GM19239 (cell line): ENCODE measurements at regions not wholly inside any gene's neighbourhood (a gene's known extent, or its start where the extent isn't known, plus 50 kb on each side); places are given as distances from the start of the nearest gene placed in this dataset.

ENCODE experiments used
- DNase-seq: peaks from one replicate; pipeline ENCODE4 v3.0.0; 2011; ENCODE audit warnings: low spot score; ENCODE audit not compliant: insufficient read length
- FAIRE-seq: peaks from 2 replicates; lab custom pipeline; 2011; peaks lifted over from hg19 to GRCh38; lab: Jason Lieb, UNC

GRCh38 chr1:50300297-50300696, 122.9 kb downstream of the DMRTA2 start:
- DNase-seq (no peak), FAIRE-seq (no peak)

- FAIRE-seq: no peak
- DNase-seq: no peak
Measured at GRCh38 chr1:50295566-50295965, 127.7 kb downstream of the DMRTA2 start.

- no peak for DNase-seq
- no peak for FAIRE-seq
Measured at GRCh38 chr1:50292276-50292675, 131.0 kb downstream of the DMRTA2 start.

GRCh38 chr1:50289495-50289894, 133.7 kb downstream of the DMRTA2 start:
- FAIRE-seq (no peak), DNase-seq (no peak)

GRCh38 chr1:50285994-50286393, 137.2 kb downstream of the DMRTA2 start:
- no peak for FAIRE-seq

GRCh38 chr1:50279622-50280330, 143.5 kb downstream of the DMRTA2 start:
- DNase-seq: no peak
- no peak for FAIRE-seq

More at GRCh38 chr1:50285994-50286393, 137.2 kb downstream of the DMRTA2 start:
- no peak for DNase-seq

GRCh38 chr1:50278961-50279360, 144.3 kb downstream of the DMRTA2 start:
- DNase-seq (no peak), FAIRE-seq (no peak)

- no peak for DNase-seq
- no peak for FAIRE-seq
Measured at GRCh38 chr1:50278410-50278809, 144.8 kb downstream of the DMRTA2 start.

- DNase-seq: no peak
- FAIRE-seq: no peak
Measured at GRCh38 chr1:50275566-50275965, 147.7 kb downstream of the DMRTA2 start.

GRCh38 chr1:50272912-50273311, 150.3 kb downstream of the DMRTA2 start:
- no peak for FAIRE-seq
- DNase-seq: no peak

GRCh38 chr1:50271968-50272578, 151.2 kb downstream of the DMRTA2 start:
- peak; percentile 47 for DNase-seq
- peak; percentile 21 for FAIRE-seq

- no peak for DNase-seq
- no peak for FAIRE-seq
Measured at GRCh38 chr1:50271337-50271736, 151.9 kb downstream of the DMRTA2 start.

- FAIRE-seq: no peak
- no peak for DNase-seq
Measured at GRCh38 chr1:50270926-50271325, 152.3 kb downstream of the DMRTA2 start.

GRCh38 chr1:50268049-50268448, 155.2 kb downstream of the DMRTA2 start:
- DNase-seq: no peak

GRCh38 chr1:50266509-50266908, 156.7 kb downstream of the DMRTA2 start:
- FAIRE-seq (no peak), DNase-seq (no peak)

More at GRCh38 chr1:50268049-50268448, 155.2 kb downstream of the DMRTA2 start:
- FAIRE-seq: no peak

- no peak for DNase-seq
- FAIRE-seq: no peak
Measured at GRCh38 chr1:50265790-50266314, 157.1 kb downstream of the ELAVL4 start.

GRCh38 chr1:50264590-50264989, 155.9 kb downstream of the ELAVL4 start:
- FAIRE-seq (no peak), DNase-seq (no peak)

GRCh38 chr1:50262436-50262835, 153.7 kb downstream of the ELAVL4 start:
- DNase-seq (no peak), FAIRE-seq (no peak)

- FAIRE-seq (no peak), DNase-seq (no peak)
Measured at GRCh38 chr1:50261951-50262350, 153.2 kb downstream of the ELAVL4 start.

- FAIRE-seq (no peak), DNase-seq (no peak)
Measured at GRCh38 chr1:50257940-50258685, 149.4 kb downstream of the ELAVL4 start.

- no peak for DNase-seq
- no peak for FAIRE-seq
Measured at GRCh38 chr1:50257029-50257428, 148.3 kb downstream of the ELAVL4 start.
